ENCODE measurements at regions not wholly inside any gene's neighbourhood (a gene's known extent, or its start where the extent isn't known, plus 50 kb on each side); places are given as distances from the start of the nearest gene placed in this dataset.

GRCh38 chr10:124229989-124230634 lies 136.7 kb upstream of the CHST15 start:
- intact Hi-C loops (cut with micrococcal nuclease): loop anchor here (5.0 to 10.0 kb wide), 4 partner anchors 232 to 1855 kb away; partner anchors contain the start of genes BUB3, LHPP and PLEKHA1

- intact Hi-C loops (cut with micrococcal nuclease): loop anchor here (10.0 kb wide), 3 partner anchors 235 to 1855 kb away; partner anchors contain the start of genes BUB3 and PLEKHA1
Observed at GRCh38 chr10:124229201-124229988, 136.0 kb upstream of the CHST15 start.

GRCh38 chr10:124228471-124228870 lies 135.1 kb upstream of the CHST15 start:
- intact Hi-C loops (cut with micrococcal nuclease): loop anchor here (10.0 kb wide), 3 partner anchors 234 to 1854 kb away; partner anchors contain the start of genes BUB3 and PLEKHA1

DNA sequence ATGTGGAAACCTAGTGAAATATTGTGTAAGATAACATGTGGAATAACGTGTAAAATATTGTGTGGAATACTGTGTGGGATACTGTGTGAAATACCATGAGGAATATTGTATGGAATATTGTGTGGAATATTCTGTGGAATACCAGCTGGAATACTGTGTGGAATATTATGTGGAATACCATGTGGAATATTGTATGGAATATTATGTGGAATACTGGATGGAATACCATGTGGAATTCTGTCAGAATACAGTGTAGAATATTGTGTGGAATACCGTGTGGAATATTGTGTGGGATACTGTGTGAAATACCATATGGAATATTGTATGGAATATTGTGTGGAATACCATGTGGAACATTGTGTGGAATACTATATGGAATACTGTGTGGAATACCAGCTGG lies 134.6 kb upstream of the CHST15 start:
- intact Hi-C loops (cut with micrococcal nuclease): loop anchor here (10.0 kb wide), 3 partner anchors 233 to 1853 kb away; partner anchors contain the start of genes BUB3 and PLEKHA1

DNA sequence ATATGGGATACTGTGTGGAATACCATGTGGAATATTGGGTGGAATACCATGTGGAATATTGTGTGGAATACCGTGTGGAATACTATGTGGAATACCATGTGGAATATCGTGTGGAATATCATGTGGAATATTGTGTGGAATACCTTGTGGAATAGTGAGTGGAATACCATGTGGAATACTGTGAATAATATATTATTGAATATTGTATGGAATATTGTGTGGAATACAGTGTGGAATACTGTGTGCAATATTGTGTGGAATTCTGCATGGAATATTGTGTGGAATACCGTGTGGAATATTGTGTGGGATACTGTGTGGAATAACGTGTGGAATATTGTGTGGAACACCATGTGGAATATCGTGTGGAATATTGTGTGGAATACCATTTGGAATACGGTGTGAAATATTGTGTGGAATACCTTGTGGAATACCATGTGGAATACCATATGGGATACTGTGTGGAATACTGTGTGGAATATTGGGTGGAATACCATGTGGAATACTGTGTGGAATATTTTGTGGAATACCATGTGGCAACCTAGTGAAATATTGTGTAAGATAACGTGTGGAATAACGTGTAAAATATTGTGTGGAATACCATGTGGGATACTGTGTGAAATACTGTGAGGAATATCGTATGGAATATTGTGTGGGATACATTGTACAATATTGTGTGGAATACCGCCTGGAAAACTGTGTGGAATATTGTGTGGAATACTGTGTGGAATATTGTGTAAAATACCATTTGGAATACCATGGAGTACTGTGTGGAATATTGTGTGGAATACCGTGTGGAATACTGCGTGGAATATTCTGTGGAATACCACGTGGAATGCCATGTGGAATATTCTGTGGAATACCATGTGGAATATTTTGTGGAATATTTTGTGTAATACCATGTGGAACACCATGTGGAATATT lies 133.9 kb upstream of the CHST15 start:
- intact Hi-C loops (cut with micrococcal nuclease): loop anchor here (10.0 kb wide), 3 partner anchors 233 to 1853 kb away; partner anchors contain the start of genes BUB3 and PLEKHA1

- intact Hi-C loops (cut with micrococcal nuclease): loop anchor here (10.0 kb wide), 3 partner anchors 232 to 1852 kb away; partner anchors contain the start of genes BUB3 and PLEKHA1
Observed at GRCh38 chr10:124226271-124227054, 133.1 kb upstream of the CHST15 start.

- intact Hi-C loops (cut with micrococcal nuclease): loop anchor here (10.0 kb wide), 3 partner anchors 231 to 1851 kb away; partner anchors contain the start of genes BUB3 and PLEKHA1
Observed at GRCh38 chr10:124225467-124226270, 132.3 kb upstream of the CHST15 start.

DNA sequence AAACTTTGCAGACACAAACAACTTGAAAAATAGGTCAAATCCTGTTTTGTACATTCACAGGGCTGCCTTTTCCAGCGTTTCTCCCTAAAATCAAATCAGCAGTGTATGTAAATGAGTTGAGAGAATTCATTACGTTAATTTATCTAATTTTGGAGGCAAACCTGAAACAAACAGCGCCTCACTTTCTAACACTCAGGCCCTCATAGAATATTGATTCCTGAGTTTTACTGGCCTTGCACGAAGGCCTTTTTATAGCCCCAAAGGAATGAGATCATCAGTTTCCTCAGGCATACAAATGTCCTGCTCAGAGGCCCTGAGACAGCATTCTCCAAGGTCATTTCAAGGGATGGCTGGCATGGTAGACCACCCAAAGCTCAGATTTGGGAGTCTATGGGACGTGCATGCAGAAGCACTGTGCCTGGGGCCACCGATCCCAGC lies 131.7 kb upstream of the CHST15 start:
- intact Hi-C loops (cut with micrococcal nuclease): loop anchor here (10.0 kb wide), 3 partner anchors 230 to 1850 kb away; partner anchors contain the start of genes BUB3 and PLEKHA1

DNA sequence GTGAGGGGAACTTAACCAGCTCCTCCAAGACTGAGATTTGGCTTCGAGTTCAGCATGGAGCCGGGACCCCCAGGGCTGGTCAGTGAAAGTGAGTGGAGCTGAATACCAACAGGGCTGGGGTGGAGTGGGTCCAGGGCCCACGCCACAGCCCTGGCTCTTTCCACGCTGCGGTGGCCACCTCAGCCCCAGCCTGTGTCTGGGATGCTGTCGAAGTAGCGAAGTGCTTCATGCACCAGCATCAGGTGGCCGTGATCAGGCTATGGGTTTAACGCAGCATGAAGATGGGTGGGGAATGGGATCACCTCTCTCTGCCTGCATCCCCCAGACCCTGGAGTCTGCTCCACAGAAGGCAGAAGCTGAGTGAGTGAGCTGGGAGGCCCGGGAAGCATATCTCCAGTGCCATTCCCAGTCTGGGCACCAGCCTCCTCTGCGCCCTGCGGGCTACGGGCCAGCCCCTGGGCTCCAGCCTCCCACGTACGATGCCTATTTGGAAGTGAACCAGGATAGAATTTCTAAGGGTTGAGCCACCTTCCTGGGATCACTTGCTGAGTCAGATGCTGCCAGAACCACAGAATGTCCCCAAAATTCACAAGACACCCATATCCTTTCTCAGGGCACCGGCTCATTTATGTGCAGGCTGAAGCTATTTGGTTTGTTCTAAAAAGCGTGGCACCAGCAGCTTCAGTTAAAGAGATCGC lies 131.1 kb upstream of the CHST15 start:
- intact Hi-C loops (cut with micrococcal nuclease): loop anchor here (10.0 kb wide), 3 partner anchors 230 to 1850 kb away; partner anchors contain the start of genes BUB3 and PLEKHA1

DNA sequence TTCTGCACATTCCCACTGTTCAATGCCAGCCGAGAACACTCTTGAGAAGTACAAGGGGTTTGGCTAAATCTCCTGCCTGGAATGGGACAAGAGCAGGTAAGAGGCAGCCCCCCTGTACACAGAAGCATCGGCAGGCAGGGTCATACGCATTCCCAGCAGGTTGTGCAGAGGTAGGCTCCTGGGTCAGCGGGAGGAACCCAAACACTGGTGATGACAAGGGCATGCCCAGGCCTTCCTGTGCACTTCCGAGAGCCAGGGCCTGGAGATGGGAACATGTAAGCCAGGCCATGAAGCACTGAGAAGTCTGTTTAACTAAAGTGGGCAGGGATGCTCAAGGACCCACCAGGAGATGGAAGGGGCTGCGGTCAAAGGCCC lies 130.3 kb upstream of the CHST15 start:
- intact Hi-C loops (cut with micrococcal nuclease): loop anchor here (10.0 kb wide), 3 partner anchors 229 to 1849 kb away; partner anchors contain the start of genes BUB3 and PLEKHA1

DNA sequence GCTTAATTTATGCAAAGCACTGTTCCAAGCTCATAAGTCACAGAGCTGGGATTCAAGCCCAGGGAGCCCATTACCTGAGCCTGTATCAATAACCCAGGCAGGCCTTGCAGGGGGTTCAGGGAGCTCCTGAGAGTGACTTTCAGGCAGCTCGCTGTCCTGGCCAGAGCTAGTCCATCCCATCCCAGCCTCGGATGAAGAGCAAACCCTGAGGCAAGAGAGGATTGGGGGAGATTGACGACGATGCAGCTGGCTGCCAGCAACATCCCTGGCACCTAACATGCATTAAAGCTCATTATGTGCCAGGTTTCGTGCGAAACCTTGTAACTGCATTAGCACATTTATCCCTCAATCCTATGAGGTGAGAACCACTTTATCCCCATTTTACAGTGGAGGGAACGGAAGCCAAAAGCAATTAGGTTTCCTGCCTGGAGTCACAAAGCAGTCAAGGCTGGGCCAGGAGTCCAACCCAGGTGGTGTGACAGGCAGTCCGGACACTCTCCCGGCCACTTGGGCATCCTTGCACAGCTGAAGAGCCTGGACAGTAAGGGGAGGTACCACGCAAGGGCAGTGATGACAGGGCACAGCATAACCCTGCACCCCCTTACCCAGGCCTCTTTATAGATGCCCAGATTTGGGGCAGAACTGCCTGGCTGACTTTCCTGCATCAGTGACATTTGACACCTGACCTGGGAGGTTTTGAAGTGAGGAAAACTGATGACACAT lies 129.8 kb upstream of the CHST15 start:
- intact Hi-C loops (cut with micrococcal nuclease): loop anchor here (10.0 kb wide), 3 partner anchors 228 to 1848 kb away; partner anchors contain the start of genes BUB3 and PLEKHA1

DNA sequence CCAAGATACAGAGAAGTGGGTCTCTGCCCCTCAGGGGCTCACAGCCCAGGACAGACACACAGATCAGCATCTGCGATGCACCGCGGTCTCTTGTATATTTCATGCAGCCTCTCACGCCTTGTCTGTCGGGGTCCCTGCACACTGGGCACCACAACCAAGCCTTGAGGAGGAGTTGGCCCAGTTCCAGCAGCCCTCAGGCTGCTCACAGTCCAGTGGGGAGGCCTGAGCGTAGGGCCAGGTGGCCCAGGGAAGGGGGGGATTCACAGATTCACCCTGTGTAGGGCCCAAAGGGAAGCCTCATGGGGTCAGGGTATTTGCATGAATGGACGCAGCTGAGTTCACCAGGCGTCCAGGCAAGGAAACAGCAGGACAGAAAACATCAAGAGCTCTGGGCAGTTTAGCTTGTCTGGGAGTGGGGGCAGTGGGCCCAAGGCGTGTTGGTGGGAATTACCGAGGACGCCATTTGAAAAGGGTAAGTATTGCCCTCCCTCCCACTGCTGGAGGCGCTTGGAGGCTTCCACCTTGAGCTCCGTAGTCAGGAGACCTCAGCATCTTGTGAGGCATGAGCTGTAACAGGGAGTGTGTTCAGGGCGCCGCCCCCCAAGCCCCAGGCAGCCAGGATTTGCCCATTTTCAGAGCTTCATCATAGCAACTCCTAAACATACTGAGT lies 129.1 kb upstream of the CHST15 start:
- intact Hi-C loops (cut with micrococcal nuclease): loop anchor here (10.0 kb wide), 3 partner anchors 228 to 1848 kb away; partner anchors contain the start of genes BUB3 and PLEKHA1

DNA sequence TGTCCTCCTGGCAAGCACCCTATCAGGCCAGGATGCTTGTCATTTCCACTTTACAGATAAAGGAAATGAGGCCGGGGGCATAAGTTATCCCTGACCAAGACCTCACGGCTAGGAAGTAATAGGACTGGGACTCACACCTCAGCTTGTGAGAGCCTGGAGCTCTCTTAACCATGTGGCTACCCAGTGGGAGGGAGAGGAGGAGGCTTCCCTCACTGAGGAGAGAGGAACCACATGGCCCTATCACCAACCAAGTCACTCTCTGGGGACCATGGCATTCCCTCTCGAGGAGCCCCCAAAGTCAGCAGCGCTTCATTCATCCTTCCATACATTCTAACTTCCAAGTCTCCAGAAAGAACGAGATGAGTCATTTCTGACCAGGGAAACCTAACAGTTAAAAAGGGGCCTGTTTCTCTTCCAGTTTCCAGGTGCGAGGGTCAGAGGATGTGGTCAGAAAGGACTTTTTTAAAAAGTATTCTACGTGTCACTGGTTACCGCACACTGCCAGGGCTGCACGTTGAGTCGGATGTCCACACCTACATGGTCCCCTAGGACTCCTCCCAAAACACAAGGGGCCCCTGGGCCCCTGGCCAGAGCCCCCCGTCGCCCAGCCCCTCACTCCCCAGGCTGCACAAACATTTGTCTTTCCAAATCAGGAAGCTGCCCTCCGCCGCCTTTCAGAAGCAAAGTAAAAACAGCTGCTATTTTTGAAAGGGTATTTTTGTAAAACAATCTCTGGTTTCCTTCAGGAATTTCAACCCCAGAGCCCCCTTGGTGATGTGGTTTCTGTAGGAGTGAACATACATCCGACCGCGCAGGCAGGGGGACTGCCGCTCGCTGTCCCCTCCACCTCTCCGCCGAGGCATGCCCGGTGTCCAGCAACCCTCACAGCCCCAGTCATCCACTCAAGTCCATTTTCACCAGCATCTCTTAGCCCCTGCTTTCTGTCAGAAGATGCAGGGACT lies 128.2 kb upstream of the CHST15 start:
- intact Hi-C loops (cut with micrococcal nuclease): loop anchor here (10.0 kb wide), 3 partner anchors 227 to 1847 kb away; partner anchors contain the start of genes BUB3 and PLEKHA1

DNA sequence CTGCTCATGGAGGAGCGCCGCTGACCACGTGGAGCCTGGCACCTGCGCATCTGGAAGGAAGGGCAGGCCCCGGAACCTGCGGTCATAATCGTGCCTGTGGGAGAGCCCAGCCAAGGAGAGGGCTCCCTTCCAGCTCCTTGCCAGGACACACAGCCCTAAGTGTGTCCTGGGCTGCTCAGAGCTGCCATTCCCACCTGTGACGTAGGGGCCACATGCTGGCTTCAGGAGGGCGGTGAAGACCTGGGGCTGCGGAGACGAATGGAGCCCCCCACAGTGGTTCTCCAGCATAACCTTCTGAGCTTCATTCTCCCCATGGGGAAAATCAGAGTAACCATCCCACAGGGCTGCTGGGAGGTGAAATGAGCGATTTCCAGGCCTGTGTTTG lies 127.6 kb upstream of the CHST15 start:
- intact Hi-C loops (cut with micrococcal nuclease): loop anchor here (10.0 kb wide), 3 partner anchors 226 to 1846 kb away; partner anchors contain the start of genes BUB3 and PLEKHA1

- intact Hi-C loops (cut with micrococcal nuclease): loop anchor here (10.0 kb wide), 3 partner anchors 226 to 1846 kb away; partner anchors contain the start of genes BUB3 and PLEKHA1
Observed at GRCh38 chr10:124220547-124220946, 127.1 kb upstream of the CHST15 start.

Data from T-helper 2 cell treated with Interferon-gamma antibody and Interleukin-4, amounts not matched to agents 100 ng/mL and 5 ng/mL, for 36 hours (primary cell).